GM12872 (cell line): ENCODE measurements at regions not wholly inside any gene's neighbourhood (a gene's known extent, or its start where the extent isn't known, plus 50 kb on each side); places are given as distances from the start of the nearest gene placed in this dataset.

ENCODE experiments used
- CTCF ChIP-seq: IDR thresholded peaks from 3 replicates; pipeline ENCODE4 v1.5.1; 2011; ENCODE audit warnings: low read depth, mild to moderate bottlenecking, low read length, moderate library complexity; ENCODE audit not compliant: insufficient read depth

GRCh38 chr14:48970943-48971342 lies 615.2 kb downstream of the RPS29 start:
- TF ChIP-seq CTCF: no peak

DNA sequence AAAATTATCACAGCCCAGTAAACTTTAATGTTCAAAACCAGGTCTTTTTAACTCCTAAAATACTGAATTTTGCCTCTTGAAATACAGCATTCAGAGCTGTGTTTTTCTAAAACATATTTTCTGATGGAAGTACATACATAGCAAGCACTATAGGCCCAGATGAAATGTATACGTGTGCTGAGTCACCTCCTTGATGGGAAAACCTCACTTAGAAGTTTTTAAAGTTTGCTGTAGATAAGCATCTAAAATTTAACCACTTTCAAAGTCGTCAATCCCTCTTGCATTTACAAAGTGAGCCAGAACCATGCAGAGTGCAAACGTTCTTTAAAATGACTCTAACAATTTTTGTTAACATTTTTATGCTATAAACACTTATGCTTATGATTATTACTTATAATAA lies 618.8 kb downstream of the RPS29 start:
- TF ChIP-seq CTCF: no peak

DNA sequence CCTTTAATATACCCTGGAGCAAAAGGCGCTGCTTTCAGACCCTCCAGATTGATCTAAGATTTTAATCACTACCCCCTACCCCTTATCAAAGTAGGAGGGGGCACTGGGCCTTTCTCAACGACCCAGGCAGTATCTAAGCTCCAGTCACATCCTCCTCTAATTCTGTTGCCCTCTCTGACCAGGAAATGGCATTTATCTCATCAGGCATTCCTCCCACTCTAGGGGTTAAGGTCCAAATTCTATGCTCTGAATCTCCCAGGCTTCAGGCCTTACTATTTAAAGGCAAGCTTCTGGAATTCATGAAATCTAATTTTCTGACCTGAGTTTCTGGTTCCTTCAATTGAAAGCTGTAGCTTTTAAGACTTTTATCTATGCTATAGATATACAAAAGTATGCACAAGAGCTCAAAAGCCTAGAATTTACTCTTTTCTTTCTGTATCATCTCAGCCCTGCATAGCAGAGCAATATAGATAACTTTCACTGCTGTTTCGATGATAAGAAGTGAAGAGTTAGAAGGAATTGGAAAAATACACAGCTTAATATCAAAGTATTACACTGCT lies 622.9 kb downstream of the RPS29 start:
- TF ChIP-seq CTCF: no peak

DNA sequence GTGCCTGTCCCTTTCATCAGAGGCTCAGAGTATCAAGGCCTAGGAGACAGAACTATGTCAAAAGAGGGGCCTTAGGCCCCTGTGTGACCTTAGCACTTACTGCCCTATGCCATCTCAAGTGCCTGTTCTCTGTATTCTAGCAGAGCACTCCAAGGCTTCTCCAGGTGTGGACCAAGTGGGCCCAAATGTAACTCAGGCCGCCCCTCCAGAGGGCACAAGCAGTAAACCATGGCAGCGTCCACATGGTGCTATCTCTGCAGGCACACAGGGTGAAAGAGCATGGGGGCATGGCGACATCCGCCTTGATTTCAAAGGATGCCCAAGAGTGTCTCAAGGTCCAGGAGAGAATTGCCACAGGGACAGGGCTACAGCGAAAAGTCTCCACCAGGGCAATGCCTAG lies 628.7 kb downstream of the RPS29 start:
- TF ChIP-seq CTCF: no peak

DNA sequence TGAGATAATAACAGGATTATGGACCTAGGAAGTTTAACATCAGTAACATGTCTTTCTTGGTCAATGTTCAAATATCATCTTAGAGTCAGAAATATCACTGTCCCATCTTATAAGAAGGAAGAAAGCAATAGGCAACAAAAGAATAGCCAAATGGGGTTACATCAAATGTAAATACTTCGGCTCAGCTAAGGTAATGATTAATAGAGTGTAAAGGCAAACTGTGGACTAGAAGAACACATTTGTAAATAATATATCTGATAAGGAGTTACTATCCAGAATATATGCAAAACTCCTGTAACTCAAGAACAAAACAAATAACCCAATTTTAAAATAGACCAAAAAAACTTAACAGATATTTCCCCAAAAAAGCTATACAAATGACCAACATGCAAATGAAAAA lies 630.3 kb downstream of the RPS29 start:
- TF ChIP-seq CTCF: no peak

DNA sequence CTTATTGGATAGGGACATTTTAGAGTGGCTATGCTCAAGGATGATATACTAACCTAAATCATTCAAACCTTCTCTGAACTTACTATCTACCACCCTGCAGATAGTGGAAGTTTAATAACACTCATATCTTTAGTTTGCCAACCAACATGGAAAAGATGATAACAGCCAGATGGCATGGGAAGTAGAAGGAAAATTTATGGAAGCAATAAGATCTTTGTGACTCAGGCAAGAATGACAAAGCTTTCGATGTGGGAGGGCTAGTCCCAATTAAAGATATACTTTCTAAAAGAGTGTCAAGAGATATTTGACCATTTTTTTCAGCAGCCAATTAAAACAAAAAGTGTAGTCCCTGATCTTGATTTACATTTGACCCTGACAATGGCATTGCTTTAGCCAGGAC lies 631.7 kb downstream of the RPS29 start:
- TF ChIP-seq CTCF: no peak

- no peak for TF ChIP-seq CTCF
Observed at GRCh38 chr14:48944809-48945208, 641.4 kb downstream of the RPS29 start.
